T-helper 1 cell treated with Interleukin-12 subunit alpha and Interleukin-12 subunit beta and Interleukin-4 antibody, amounts not matched to agents 30 μg/mL and 1 μg/mL, for 36 hours (primary cell): ENCODE measurements at regions not wholly inside any gene's neighbourhood (a gene's known extent, or its start where the extent isn't known, plus 50 kb on each side); places are given as distances from the start of the nearest gene placed in this dataset.

Source experiments
- H3K27ac Mint-ChIP-seq: one replicate; pipeline ENCODE4 v1.8.0; 2021; ENCODE audit warnings: mild to moderate bottlenecking, mixed read lengths
- H3K27me3 Mint-ChIP-seq: one replicate; pipeline ENCODE4 v1.8.0; 2021; ENCODE audit warnings: low read depth, mixed read lengths
- H3K36me3 Mint-ChIP-seq: one replicate; pipeline ENCODE4 v1.8.0; 2021; ENCODE audit warnings: low read depth, mixed read lengths
- H3K4me1 Mint-ChIP-seq: one replicate; pipeline ENCODE4 v1.8.0; 2021; ENCODE audit warnings: low read depth, mixed read lengths
- H3K4me3 Mint-ChIP-seq: one replicate; pipeline ENCODE4 v1.8.0; 2021; ENCODE audit warnings: mild to moderate bottlenecking, moderate library complexity, mixed read lengths
- H3K9me3 Mint-ChIP-seq: one replicate; pipeline ENCODE4 v1.8.0; 2021; ENCODE audit warnings: mixed read lengths

- no peaks in the 10 kb centered on the region for H3K36me3 Mint-ChIP-seq
- no peaks in the 10 kb centered on the region for H3K9me3 Mint-ChIP-seq
- no peak overlapping the region for H3K27ac Mint-ChIP-seq
- peaks cover 9% of the 10 kb centered on the region for H3K27me3 Mint-ChIP-seq
- H3K4me1 Mint-ChIP-seq, result no peaks in the 10 kb centered on the region
- H3K4me3 Mint-ChIP-seq, result no peak overlapping the region
Observed at GRCh38 chr2:841036-841435, 109.6 kb upstream of the SNTG2 start.

GRCh38 chr2:834233-834632 lies 116.4 kb upstream of the SNTG2 start:
- no peaks in the 10 kb centered on the region for H3K27me3 Mint-ChIP-seq
- H3K4me1 Mint-ChIP-seq, result no peaks in the 10 kb centered on the region
- no peaks in the 10 kb centered on the region for H3K9me3 Mint-ChIP-seq
- H3K36me3 Mint-ChIP-seq, result no peaks in the 10 kb centered on the region
- H3K27ac Mint-ChIP-seq, result no peak overlapping the region
- no peak overlapping the region for H3K4me3 Mint-ChIP-seq

GRCh38 chr2:833180-833579 lies 117.5 kb upstream of the SNTG2 start:
- no peaks in the 10 kb centered on the region for H3K27me3 Mint-ChIP-seq
- no peak overlapping the region for H3K27ac Mint-ChIP-seq
- H3K4me3 Mint-ChIP-seq, result no peak overlapping the region
- no peaks in the 10 kb centered on the region for H3K9me3 Mint-ChIP-seq
- H3K36me3 Mint-ChIP-seq, result no peaks in the 10 kb centered on the region
- no peaks in the 10 kb centered on the region for H3K4me1 Mint-ChIP-seq

GRCh38 chr2:832635-833034 lies 118.0 kb upstream of the SNTG2 start:
- Mint-ChIP-seq H3K9me3 (no peaks in the 10 kb centered on the region), H3K27ac (no peak overlapping the region), H3K27me3 (no peaks in the 10 kb centered on the region), H3K4me1 (no peaks in the 10 kb centered on the region), H3K36me3 (no peaks in the 10 kb centered on the region), H3K4me3 (no peak overlapping the region)

GRCh38 chr2:831622-832021 lies 119.0 kb upstream of the SNTG2 start:
- Mint-ChIP-seq H3K4me1 (no peaks in the 10 kb centered on the region), H3K27me3 (no peaks in the 10 kb centered on the region), H3K9me3 (no peaks in the 10 kb centered on the region), H3K36me3 (no peaks in the 10 kb centered on the region), H3K27ac (no peak overlapping the region), H3K4me3 (no peak overlapping the region)

GRCh38 chr2:831225-831536 lies 119.5 kb upstream of the SNTG2 start:
- Mint-ChIP-seq H3K27me3 (no peaks in the 10 kb centered on the region), H3K27ac (no peak overlapping the region), H3K36me3 (no peaks in the 10 kb centered on the region), H3K9me3 (no peaks in the 10 kb centered on the region), H3K4me3 (no peak overlapping the region), H3K4me1 (no peaks in the 10 kb centered on the region)

GRCh38 chr2:830419-831224 lies 120.0 kb upstream of the SNTG2 start:
- no peaks in the 10 kb centered on the region for H3K27me3 Mint-ChIP-seq

GRCh38 chr2:829047-829446 lies 121.6 kb upstream of the SNTG2 start:
- Mint-ChIP-seq H3K4me3 (no peak overlapping the region), H3K4me1 (no peaks in the 10 kb centered on the region), H3K27ac (no peak overlapping the region), H3K36me3 (no peaks in the 10 kb centered on the region), H3K27me3 (peaks cover 3% of the 10 kb centered on the region), H3K9me3 (no peaks in the 10 kb centered on the region)

More at GRCh38 chr2:830419-831224, 120.0 kb upstream of the SNTG2 start:
- H3K27ac Mint-ChIP-seq, result no peak overlapping the region
- no peak overlapping the region for H3K4me3 Mint-ChIP-seq
- H3K9me3 Mint-ChIP-seq, result no peaks in the 10 kb centered on the region
- no peaks in the 10 kb centered on the region for H3K4me1 Mint-ChIP-seq
- H3K36me3 Mint-ChIP-seq, result no peaks in the 10 kb centered on the region

- H3K27me3 Mint-ChIP-seq, result peaks cover 3% of the 10 kb centered on the region
- no peaks in the 10 kb centered on the region for H3K36me3 Mint-ChIP-seq
- H3K9me3 Mint-ChIP-seq, result no peaks in the 10 kb centered on the region
- no peaks in the 10 kb centered on the region for H3K4me1 Mint-ChIP-seq
- H3K4me3 Mint-ChIP-seq, result no peak overlapping the region
- no peak overlapping the region for H3K27ac Mint-ChIP-seq
Observed at GRCh38 chr2:824954-825353, 125.7 kb upstream of the SNTG2 start.

GRCh38 chr2:824524-824923 lies 126.1 kb upstream of the SNTG2 start:
- Mint-ChIP-seq H3K4me1 (no peaks in the 10 kb centered on the region), H3K9me3 (no peaks in the 10 kb centered on the region), H3K27ac (no peak overlapping the region), H3K4me3 (no peak overlapping the region), H3K36me3 (no peaks in the 10 kb centered on the region), H3K27me3 (peaks cover 3% of the 10 kb centered on the region)

- Mint-ChIP-seq H3K36me3 (no peaks in the 10 kb centered on the region), H3K9me3 (no peaks in the 10 kb centered on the region), H3K4me1 (no peaks in the 10 kb centered on the region), H3K4me3 (no peak overlapping the region), H3K27ac (no peak overlapping the region), H3K27me3 (peaks cover 3% of the 10 kb centered on the region)
Observed at GRCh38 chr2:821546-821945, 129.1 kb upstream of the SNTG2 start.

GRCh38 chr2:819601-820000 lies 131.0 kb upstream of the SNTG2 start:
- Mint-ChIP-seq H3K4me1 (no peaks in the 10 kb centered on the region), H3K27ac (no peak overlapping the region), H3K36me3 (no peaks in the 10 kb centered on the region), H3K9me3 (no peaks in the 10 kb centered on the region), H3K27me3 (no peaks in the 10 kb centered on the region), H3K4me3 (no peak overlapping the region)

GRCh38 chr2:819121-819520 lies 131.5 kb upstream of the SNTG2 start:
- H3K9me3 Mint-ChIP-seq, result no peaks in the 10 kb centered on the region
- H3K27ac Mint-ChIP-seq, result no peak overlapping the region

GRCh38 chr2:817336-818015 lies 133.2 kb upstream of the SNTG2 start:
- no peaks in the 10 kb centered on the region for H3K9me3 Mint-ChIP-seq
- H3K4me3 Mint-ChIP-seq, result no peak overlapping the region
- H3K27me3 Mint-ChIP-seq, result no peaks in the 10 kb centered on the region
- no peaks in the 10 kb centered on the region for H3K36me3 Mint-ChIP-seq
- no peaks in the 10 kb centered on the region for H3K4me1 Mint-ChIP-seq
- no peak overlapping the region for H3K27ac Mint-ChIP-seq

More at GRCh38 chr2:819121-819520, 131.5 kb upstream of the SNTG2 start:
- H3K27me3 Mint-ChIP-seq, result no peaks in the 10 kb centered on the region
- H3K4me1 Mint-ChIP-seq, result no peaks in the 10 kb centered on the region
- no peaks in the 10 kb centered on the region for H3K36me3 Mint-ChIP-seq
- H3K4me3 Mint-ChIP-seq, result no peak overlapping the region

GRCh38 chr2:816278-816677 lies 134.4 kb upstream of the SNTG2 start:
- no peaks in the 10 kb centered on the region for H3K4me1 Mint-ChIP-seq
- H3K9me3 Mint-ChIP-seq, result no peaks in the 10 kb centered on the region
- no peaks in the 10 kb centered on the region for H3K27me3 Mint-ChIP-seq
- no peak overlapping the region for H3K4me3 Mint-ChIP-seq
- H3K27ac Mint-ChIP-seq, result no peak overlapping the region
- no peaks in the 10 kb centered on the region for H3K36me3 Mint-ChIP-seq
